HUES64 (cell line): ENCODE measurements at regions not wholly inside any gene's neighbourhood (a gene's known extent, or its start where the extent isn't known, plus 50 kb on each side); places are given as distances from the start of the nearest gene placed in this dataset.
"Not testable (repeated sequence)": the region's sequence is repeated elsewhere in the genome, so short reads cannot be mapped to it uniquely, and the experiment has no call there.

ENCODE experiments used
- H3K27ac ChIP-seq: 2 replicates; pipeline ENCODE4 v1.7.0; 2013; ENCODE audit warnings: low read depth, low read length, inconsistent platforms
- H3K27me3 ChIP-seq: 2 replicates; pipeline ENCODE4 v1.6.1; 2013; ENCODE audit warnings: mild to moderate bottlenecking, low read length; ENCODE audit not compliant: insufficient read depth
- H3K36me3 ChIP-seq: 2 replicates; pipeline ENCODE4 v1.6.1; 2013; ENCODE audit warnings: mild to moderate bottlenecking, low read length; ENCODE audit not compliant: insufficient read depth
- H3K4me1 ChIP-seq: 2 replicates; pipeline ENCODE4 v1.6.1; 2013; ENCODE audit warnings: mild to moderate bottlenecking, low read length, moderate library complexity; ENCODE audit not compliant: insufficient read depth
- H3K4me3 ChIP-seq: 2 replicates; pipeline ENCODE4 v1.5.1; 2013; ENCODE audit warnings: mild to moderate bottlenecking, low read length, moderate library complexity
- H3K9ac ChIP-seq: 2 replicates; pipeline ENCODE4 v1.6.1; 2013; ENCODE audit warnings: mild to moderate bottlenecking, low read depth, low read length
- H3K9me3 ChIP-seq: 2 replicates; pipeline ENCODE4 v1.6.1; 2013; ENCODE audit warnings: low read depth, low read length; ENCODE audit not compliant: insufficient read depth
- WGBS: fragments of 150-250, 120-280 bp; methylation state at CpG from one replicate; pipeline ENCODE4 v1.1.7; 2013; ENCODE audit warnings: missing lambda C conversion rate; 5-methylcytosine and 5-hydroxymethylcytosine counted together

DNA sequence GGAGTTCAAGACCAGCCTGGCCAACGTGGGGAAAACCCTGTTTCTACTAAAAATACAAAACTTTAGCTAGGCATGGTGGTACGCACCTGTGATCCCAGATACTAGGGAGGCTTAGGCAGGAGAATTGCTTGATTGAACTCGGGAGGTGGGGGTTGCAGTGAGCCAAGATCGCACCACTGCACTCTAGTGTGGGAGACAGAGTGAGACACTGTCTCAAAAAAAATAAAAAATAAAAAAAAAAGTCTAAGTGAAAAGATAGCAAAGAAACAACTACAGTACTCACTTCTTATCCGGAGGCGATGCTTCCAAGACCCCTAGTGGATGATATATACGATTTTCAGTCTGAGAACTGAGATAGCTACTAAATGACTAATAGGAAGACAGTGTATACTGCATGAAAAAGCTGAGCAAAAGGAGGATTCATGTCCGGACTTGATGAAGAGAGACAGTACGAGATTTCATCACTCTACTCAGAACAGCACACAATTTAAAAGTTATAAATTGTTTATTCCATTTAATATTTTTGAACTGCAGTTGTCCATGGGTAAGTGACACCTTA lies 138.7 kb upstream of the GOLGA6L6 start:
- no CpG with 5 or more reads among the region's 9 CpGs for WGBS
- H3K27ac ChIP-seq = not testable (repeated sequence)

DNA sequence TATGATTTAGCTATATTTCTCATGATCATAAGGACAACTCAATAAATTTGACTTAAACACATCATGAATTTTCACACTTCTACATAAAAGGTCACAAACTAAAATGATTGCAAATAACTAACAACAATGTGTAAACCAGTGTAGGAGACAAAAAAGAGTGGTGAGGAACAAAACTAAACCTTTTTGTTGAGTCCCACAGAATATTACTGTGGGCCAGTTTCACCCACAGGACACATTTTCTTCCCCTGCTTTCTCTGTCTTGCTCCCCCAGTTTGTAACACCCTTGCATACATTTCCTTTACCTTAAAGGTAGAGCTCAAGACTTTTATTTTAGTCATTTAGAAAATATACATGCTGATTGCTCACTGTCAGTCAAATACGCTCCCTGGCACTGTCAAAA lies 130.9 kb upstream of the GOLGA6L6 start:
- Histone ChIP-seq H3K27ac (no peak overlapping the region), H3K4me1 (no peaks in the 10 kb centered on the region), H3K9ac (no peak overlapping the region), H3K27me3 (no peaks in the 10 kb centered on the region), H3K4me3 (no peak overlapping the region), H3K36me3 (no peaks in the 10 kb centered on the region), H3K9me3 (peaks cover 52% of the 10 kb centered on the region)
- 59% methylated on average over 1 of the region's 1 CpG for WGBS

More for the DNA sequence above, 138.7 kb upstream of the GOLGA6L6 start:
- H3K9ac ChIP-seq, H3K36me3 ChIP-seq, H3K27me3 ChIP-seq, H3K4me3 ChIP-seq, H3K9me3 ChIP-seq, H3K4me1 ChIP-seq: not testable (repeated sequence)

DNA sequence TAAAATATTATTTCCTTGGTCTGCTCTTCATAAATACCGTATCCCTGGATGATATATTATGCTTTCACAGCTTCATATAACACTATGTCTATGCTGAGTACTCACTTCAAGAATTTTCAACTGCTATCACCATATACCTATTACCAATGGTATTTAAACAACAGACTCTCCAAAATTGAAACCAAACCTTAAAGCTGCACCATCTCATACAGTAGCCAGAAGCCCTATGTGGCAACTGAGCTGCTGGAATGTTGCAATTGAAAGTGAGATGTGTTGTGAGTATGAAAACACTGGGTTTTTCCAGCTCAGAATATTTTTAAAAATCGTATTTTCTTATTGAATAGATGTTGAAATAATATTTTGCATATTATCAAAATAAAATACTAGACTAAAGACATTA lies 130.1 kb upstream of the GOLGA6L6 start:
- no peak overlapping the region for H3K4me3 ChIP-seq
- 58% methylated on average over 1 of the region's 2 CpGs for WGBS

DNA sequence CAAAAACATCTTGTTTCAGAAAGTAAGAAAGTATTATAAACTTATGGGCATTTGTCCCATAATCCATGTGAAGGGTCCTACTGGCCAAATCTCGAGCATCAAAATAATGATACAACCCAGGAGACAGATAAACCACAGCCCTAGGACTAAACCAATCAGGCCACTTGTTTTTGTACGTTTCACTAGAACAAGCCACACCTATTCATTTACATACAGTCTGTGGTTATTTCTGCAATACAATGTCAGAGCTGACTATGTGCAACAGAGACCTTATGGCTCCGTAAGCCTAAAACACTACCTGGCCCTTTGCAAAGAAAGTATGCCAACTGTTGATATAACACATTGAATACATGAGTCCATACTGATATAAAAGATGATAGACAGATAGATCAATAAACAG lies 124.8 kb upstream of the GOLGA6L6 start:
- 62% methylated on average over 3 of the region's 3 CpGs for WGBS
- H3K4me3 ChIP-seq, H3K27ac ChIP-seq, H3K4me1 ChIP-seq, H3K36me3 ChIP-seq, H3K9ac ChIP-seq, H3K27me3 ChIP-seq: not testable (repeated sequence)
- peaks cover 96% of the 10 kb centered on the region for H3K9me3 ChIP-seq

More for the DNA sequence above, 130.1 kb upstream of the GOLGA6L6 start:
- no peak overlapping the region for H3K9ac ChIP-seq
- H3K27ac ChIP-seq = no peak overlapping the region
- H3K36me3 ChIP-seq = no peaks in the 10 kb centered on the region
- H3K9me3 ChIP-seq = peaks cover 60% of the 10 kb centered on the region
- no peaks in the 10 kb centered on the region for H3K27me3 ChIP-seq
- H3K4me1 ChIP-seq = no peaks in the 10 kb centered on the region

DNA sequence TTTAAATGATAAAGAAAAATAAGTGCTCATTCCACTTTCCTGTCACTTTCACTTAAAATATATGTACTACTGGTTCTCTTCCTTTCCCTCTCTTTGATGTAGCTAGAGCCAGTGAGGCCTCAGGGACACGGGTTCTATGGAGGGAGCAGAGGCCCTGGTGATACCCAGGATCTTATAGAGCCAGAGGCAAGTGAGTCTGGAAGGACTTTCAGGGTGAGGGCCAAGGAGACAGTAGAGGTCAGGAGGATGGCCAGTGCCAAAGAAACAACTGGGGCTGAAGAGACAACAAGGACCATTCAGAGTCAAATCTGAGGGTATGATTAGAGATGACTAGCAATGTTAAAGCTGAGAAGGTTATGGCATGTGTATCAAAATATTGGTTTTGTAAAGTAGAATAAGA lies 124.1 kb upstream of the GOLGA6L6 start:
- Histone ChIP-seq H3K9me3 (peaks cover 96% of the 10 kb centered on the region), H3K36me3 (no peaks in the 10 kb centered on the region), H3K27ac (no peak overlapping the region), H3K4me1 (no peaks in the 10 kb centered on the region), H3K27me3 (no peaks in the 10 kb centered on the region), H3K9ac (no peak overlapping the region), H3K4me3 (no peak overlapping the region)
- 53% methylated on average over 1 of the region's 1 CpG for WGBS

DNA sequence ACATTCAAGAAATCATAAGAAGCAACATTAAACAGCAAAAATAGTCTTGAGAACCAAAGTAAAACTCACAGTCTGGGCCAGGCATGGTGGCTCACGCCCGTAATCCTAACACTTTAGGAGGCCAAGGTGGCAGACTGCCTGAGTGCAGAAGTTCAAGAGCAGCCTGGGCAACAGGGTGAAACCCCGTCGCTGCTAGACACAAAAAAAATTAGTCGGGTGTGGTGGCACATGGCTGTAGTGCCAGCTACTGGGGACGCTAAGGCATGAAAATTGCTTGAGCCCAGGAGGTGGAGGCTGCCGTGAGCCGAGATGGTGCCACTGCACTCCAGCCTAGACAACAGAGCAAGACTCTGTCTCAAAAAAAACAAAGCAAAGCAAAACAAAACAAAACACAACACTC lies 117.7 kb upstream of the GOLGA6L6 start:
- Histone ChIP-seq H3K36me3 (no peaks in the 10 kb centered on the region), H3K27me3 (no peaks in the 10 kb centered on the region), H3K4me3 (no peak overlapping the region), H3K27ac (no peak overlapping the region), H3K4me1 (no peaks in the 10 kb centered on the region), H3K9ac (no peak overlapping the region), H3K9me3 (peaks cover 91% of the 10 kb centered on the region)
- WGBS = 80% methylated on average over 8 of the region's 8 CpGs

DNA sequence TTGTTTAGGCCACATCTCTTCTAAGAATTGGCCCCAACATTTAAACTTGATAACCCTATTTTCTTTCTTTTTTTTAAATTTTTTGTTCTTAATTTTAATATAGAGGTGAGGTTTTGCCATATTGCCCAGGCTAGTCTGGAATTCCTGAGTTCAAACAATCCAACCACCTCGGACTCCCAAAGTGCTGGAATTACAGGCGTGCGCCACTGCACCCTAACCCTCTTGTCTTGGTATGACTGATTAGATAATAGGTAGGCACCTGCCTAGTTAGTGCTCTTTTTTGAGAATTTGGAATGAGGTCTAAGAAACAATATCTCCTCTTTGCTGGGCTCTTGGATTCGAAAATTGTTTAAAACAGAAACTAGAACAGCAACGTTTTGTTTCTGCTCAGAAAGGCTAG lies 116.4 kb upstream of the GOLGA6L6 start:
- WGBS = 63% methylated on average over 5 of the region's 5 CpGs
- Histone ChIP-seq H3K9ac (no peak overlapping the region), H3K9me3 (peaks cover 91% of the 10 kb centered on the region), H3K27me3 (no peaks in the 10 kb centered on the region), H3K4me1 (no peaks in the 10 kb centered on the region), H3K27ac (no peak overlapping the region), H3K36me3 (no peaks in the 10 kb centered on the region), H3K4me3 (no peak overlapping the region)

DNA sequence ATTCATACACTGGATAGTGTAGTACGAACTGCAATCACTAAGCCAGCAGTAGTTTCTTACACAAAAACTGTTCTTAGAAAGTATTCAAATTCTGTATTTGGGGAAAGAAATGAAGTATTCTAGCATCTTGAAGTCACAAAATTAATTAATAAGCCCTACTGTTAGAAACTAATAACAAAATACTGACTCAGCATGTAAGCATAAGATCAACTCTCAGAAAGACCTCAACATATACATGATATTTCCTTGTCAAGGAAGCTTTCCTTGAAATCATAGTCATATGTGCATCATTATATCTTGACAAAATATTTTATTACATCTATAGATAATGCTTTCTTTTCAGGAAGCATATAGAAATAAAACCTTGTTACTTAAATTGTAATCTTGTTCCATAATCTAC lies 115.5 kb upstream of the GOLGA6L6 start:
- no peak overlapping the region for H3K9ac ChIP-seq
- peak overlapping the region; percentile 15; the same call in 1 of the 2 replicates for H3K4me3 ChIP-seq
- H3K36me3 ChIP-seq = no peaks in the 10 kb centered on the region
- peaks cover 91% of the 10 kb centered on the region for H3K9me3 ChIP-seq
- 90% methylated on average over 1 of the region's 1 CpG for WGBS
- no peaks in the 10 kb centered on the region for H3K27me3 ChIP-seq
- H3K4me1 ChIP-seq = no peaks in the 10 kb centered on the region
- H3K27ac ChIP-seq = no peak overlapping the region

DNA sequence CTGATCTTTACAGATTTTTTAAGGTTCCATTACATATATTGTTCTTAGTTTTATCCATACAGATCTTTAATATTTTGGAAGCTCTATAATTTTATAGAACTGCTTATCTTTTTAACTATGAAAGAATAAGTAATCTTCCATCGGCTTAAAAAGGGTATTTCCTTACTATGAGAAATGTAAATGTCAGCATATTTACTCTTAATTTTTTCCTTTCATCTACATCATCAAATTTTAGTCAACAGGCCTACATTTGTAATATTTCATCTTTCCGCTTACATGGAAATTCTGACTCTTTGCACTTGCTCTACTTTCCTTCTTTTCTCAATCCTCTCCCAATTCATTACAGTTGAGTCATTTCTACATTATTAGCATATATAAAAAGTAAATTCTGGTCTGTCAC lies 111.3 kb upstream of the GOLGA6L6 start:
- Histone ChIP-seq H3K9me3 (peaks cover 90% of the 10 kb centered on the region), H3K36me3 (no peaks in the 10 kb centered on the region), H3K27ac (no peak overlapping the region), H3K27me3 (no peaks in the 10 kb centered on the region), H3K4me3 (no peak overlapping the region), H3K4me1 (no peaks in the 10 kb centered on the region), H3K9ac (no peak overlapping the region)
- WGBS = 79% methylated on average over 2 of the region's 2 CpGs

DNA sequence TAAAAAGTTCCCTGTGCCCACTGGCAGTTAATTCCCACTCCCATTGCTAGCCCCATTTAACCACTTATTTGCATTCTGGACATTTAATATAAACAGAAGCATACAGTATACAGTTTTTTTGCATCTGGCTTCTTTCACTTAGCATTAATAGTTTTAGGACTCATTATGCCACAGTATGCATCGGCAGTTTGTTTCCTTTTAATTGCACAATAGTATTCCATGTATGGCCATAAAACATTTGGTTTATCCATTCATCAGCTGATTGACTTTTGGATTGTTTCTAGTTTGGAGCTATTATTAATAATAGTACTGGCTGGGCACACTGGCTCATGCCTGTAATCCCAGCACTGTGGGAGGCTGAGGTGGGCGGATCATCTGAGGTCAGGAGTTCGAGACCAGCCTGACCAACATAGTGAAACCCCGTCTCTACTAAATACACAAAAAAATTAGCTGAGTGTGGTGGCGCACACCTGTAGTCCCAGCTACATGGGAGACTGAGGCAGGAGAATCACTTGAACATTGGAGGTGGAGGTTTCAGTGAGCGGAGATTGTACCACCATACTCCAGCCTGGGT lies 106.9 kb upstream of the GOLGA6L6 start:
- H3K4me3 ChIP-seq, H3K27me3 ChIP-seq, H3K4me1 ChIP-seq, H3K9ac ChIP-seq, H3K36me3 ChIP-seq, H3K27ac ChIP-seq: not testable (repeated sequence)
- 90% methylated on average over 6 of the region's 6 CpGs for WGBS
- H3K9me3 ChIP-seq = peaks cover 99% of the 10 kb centered on the region

DNA sequence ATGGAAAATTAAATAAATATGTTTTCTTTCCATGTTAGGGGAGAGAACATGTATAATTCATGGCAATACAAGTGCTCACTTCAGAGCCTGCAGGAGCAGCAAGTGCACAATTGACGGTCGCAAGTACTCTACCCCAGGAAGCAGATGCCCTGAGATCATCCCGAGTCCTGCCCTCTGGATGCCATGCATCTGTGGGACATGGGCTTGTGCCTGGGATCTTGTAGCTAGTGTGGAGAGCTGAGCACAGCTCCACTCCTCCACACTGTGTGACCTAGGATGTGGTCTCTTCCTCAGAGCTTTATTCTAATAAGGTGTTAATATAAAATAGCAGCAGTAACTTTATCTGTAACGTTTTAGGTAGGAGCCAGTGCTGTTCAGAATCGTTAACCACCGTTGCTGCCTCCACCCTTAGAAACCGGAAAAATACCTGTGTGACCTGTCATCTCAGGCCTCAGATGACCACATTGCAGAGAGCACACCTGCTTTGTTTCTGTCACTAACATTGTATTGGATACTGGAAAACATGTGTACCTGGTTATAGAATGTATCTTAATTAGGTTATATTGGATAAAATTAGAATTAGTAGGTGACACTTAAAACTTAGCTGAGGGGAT lies 105.0 kb upstream of the GOLGA6L6 start:
- Histone ChIP-seq H3K27ac (no peak overlapping the region), H3K36me3 (no peaks in the 10 kb centered on the region), H3K9ac (no peak overlapping the region), H3K9me3 (peaks cover 98% of the 10 kb centered on the region), H3K4me3 (no peak overlapping the region), H3K4me1 (no peaks in the 10 kb centered on the region), H3K27me3 (no peaks in the 10 kb centered on the region)
- 76% methylated on average over 7 of the region's 7 CpGs for WGBS
